GM12872 (cell line): ENCODE measurements at regions not wholly inside any gene's neighbourhood (a gene's known extent, or its start where the extent isn't known, plus 50 kb on each side); places are given as distances from the start of the nearest gene placed in this dataset.

ENCODE experiments used
- CTCF ChIP-seq: IDR thresholded peaks from 3 replicates; pipeline ENCODE4 v1.5.1; 2011; ENCODE audit warnings: low read depth, mild to moderate bottlenecking, low read length, moderate library complexity; ENCODE audit not compliant: insufficient read depth

- TF ChIP-seq CTCF, result no peak
Observed at GRCh38 chr14:80395031-80395430, 183.7 kb upstream of the DIO2 start.

GRCh38 chr14:80393766-80394165 lies 182.5 kb upstream of the DIO2 start:
- TF ChIP-seq CTCF, result no peak

- no peak for TF ChIP-seq CTCF
Observed at GRCh38 chr14:80390906-80391305, 179.6 kb upstream of the DIO2 start.

- TF ChIP-seq CTCF, result no peak
Observed at GRCh38 chr14:80388980-80389711, 177.8 kb upstream of the DIO2 start.

GRCh38 chr14:80387563-80387981 lies 176.3 kb upstream of the DIO2 start:
- no peak for TF ChIP-seq CTCF

GRCh38 chr14:80385336-80385735 lies 174.0 kb upstream of the DIO2 start:
- TF ChIP-seq CTCF, result no peak

- TF ChIP-seq CTCF, result no peak
Observed at GRCh38 chr14:80383223-80383622, 171.9 kb upstream of the DIO2 start.
